Endothelial cell (in vitro differentiated cells): ENCODE measurements at regions not wholly inside any gene's neighbourhood (a gene's known extent, or its start where the extent isn't known, plus 50 kb on each side); places are given as distances from the start of the nearest gene placed in this dataset.

Experiments used
- DNase-seq: peaks from one replicate; pipeline ENCODE4 v3.0.0; 2021; ENCODE audit warnings: low spot score
- H3K27ac Mint-ChIP-seq: one replicate; pipeline ENCODE4 v1.8.0; 2021; ENCODE audit warnings: mixed read lengths, inconsistent platforms; ENCODE audit not compliant: unreplicated experiment
- H3K27me3 Mint-ChIP-seq: one replicate; pipeline ENCODE4 v1.8.0; 2021; ENCODE audit warnings: mild to moderate bottlenecking, moderate library complexity, mixed read lengths, inconsistent platforms; ENCODE audit not compliant: unreplicated experiment
- H3K36me3 Mint-ChIP-seq: one replicate; pipeline ENCODE4 v1.8.0; 2021; ENCODE audit warnings: mild to moderate bottlenecking, low read depth, mixed read lengths, inconsistent platforms; ENCODE audit not compliant: unreplicated experiment
- H3K4me1 Mint-ChIP-seq: one replicate; pipeline ENCODE4 v1.8.0; 2021; ENCODE audit warnings: mild to moderate bottlenecking, mixed read lengths, inconsistent platforms; ENCODE audit not compliant: unreplicated experiment
- H3K4me3 Mint-ChIP-seq: one replicate; pipeline ENCODE4 v1.8.0; 2021; ENCODE audit warnings: mild to moderate bottlenecking, mixed read lengths, inconsistent platforms; ENCODE audit not compliant: unreplicated experiment
- H3K9me3 Mint-ChIP-seq: one replicate; pipeline ENCODE4 v1.8.0; 2021; ENCODE audit warnings: mixed read lengths, inconsistent platforms; ENCODE audit not compliant: unreplicated experiment
- CTCF ChIP-seq: fragments of 200-600 bp; sonication (generic); IDR thresholded peaks from one replicate; pipeline ENCODE4 v1.5.0; 2021; ENCODE audit warnings: antibody characterized with exemption; ENCODE audit not compliant: unreplicated experiment

GRCh38 chr9:7367726-7368125 is 431.9 kb downstream of the DMAC1 start:
- Mint-ChIP-seq H3K9me3 (no peaks in the 10 kb centered on the region), H3K4me3 (no peak overlapping the region), H3K27ac (peak overlapping the region; percentile 25), H3K27me3 (no peaks in the 10 kb centered on the region), H3K4me1 (peaks cover 13% of the 10 kb centered on the region), H3K36me3 (no peaks in the 10 kb centered on the region)
- no peak for DNase-seq
- no peak for TF ChIP-seq CTCF

- DNase-seq, result no peak
- no peak overlapping the region for H3K27ac Mint-ChIP-seq
- no peak for TF ChIP-seq CTCF
- H3K27me3 Mint-ChIP-seq, result no peaks in the 10 kb centered on the region
- peaks cover 13% of the 10 kb centered on the region for H3K4me1 Mint-ChIP-seq
- no peak overlapping the region for H3K4me3 Mint-ChIP-seq
- no peaks in the 10 kb centered on the region for H3K9me3 Mint-ChIP-seq
- H3K36me3 Mint-ChIP-seq, result no peaks in the 10 kb centered on the region
Measured at GRCh38 chr9:7366121-7366520, 433.5 kb downstream of the DMAC1 start.

GRCh38 chr9:7363777-7364477 is 435.7 kb downstream of the DMAC1 start:
- peaks cover 19% of the 10 kb centered on the region for H3K4me1 Mint-ChIP-seq
- H3K27me3 Mint-ChIP-seq, result no peaks in the 10 kb centered on the region
- no peak overlapping the region for H3K27ac Mint-ChIP-seq
- H3K9me3 Mint-ChIP-seq, result no peaks in the 10 kb centered on the region
- no peak overlapping the region for H3K4me3 Mint-ChIP-seq
- H3K36me3 Mint-ChIP-seq, result no peaks in the 10 kb centered on the region
- DNase-seq, result no peak
- no peak for TF ChIP-seq CTCF

GRCh38 chr9:7360513-7360912 is 439.1 kb downstream of the DMAC1 start:
- no peak overlapping the region for H3K27ac Mint-ChIP-seq
- no peaks in the 10 kb centered on the region for H3K9me3 Mint-ChIP-seq
- TF ChIP-seq CTCF, result peak; percentile 57
- no peak overlapping the region for H3K4me3 Mint-ChIP-seq
- H3K4me1 Mint-ChIP-seq, result peaks cover 7% of the 10 kb centered on the region
- H3K36me3 Mint-ChIP-seq, result no peaks in the 10 kb centered on the region
- DNase-seq, result peak; percentile 34
- no peaks in the 10 kb centered on the region for H3K27me3 Mint-ChIP-seq

GRCh38 chr9:7358876-7359275 is 440.7 kb downstream of the DMAC1 start:
- H3K9me3 Mint-ChIP-seq, result no peaks in the 10 kb centered on the region
- peaks cover 7% of the 10 kb centered on the region for H3K4me1 Mint-ChIP-seq
- no peak overlapping the region for H3K27ac Mint-ChIP-seq
- TF ChIP-seq CTCF, result no peak
- DNase-seq, result no peak
- no peaks in the 10 kb centered on the region for H3K36me3 Mint-ChIP-seq
- no peaks in the 10 kb centered on the region for H3K27me3 Mint-ChIP-seq
- no peak overlapping the region for H3K4me3 Mint-ChIP-seq
